Body of pancreas (tissue), 4 donors: ENCODE measurements at regions not wholly inside any gene's neighbourhood (a gene's known extent, or its start where the extent isn't known, plus 50 kb on each side); places are given as distances from the start of the nearest gene placed in this dataset.

Experiments used
- ATAC-seq: fragments of 150-250 bp; one replicate; pipeline ENCODE4 v1.9.1; 2016
- DNase-seq, 4 donors: peaks; one replicate each; pipeline ENCODE4 v3.0.0-alpha.2; 2019
- H3K27ac ChIP-seq, 4 donors: fragments of 200-600 bp; sonication (generic); 1 replicate in 3 of 4; 2 replicates in 1 of 4; pipeline versions ENCODE4 v1.5.1 to v1.6.1; 2016 to 2019; ENCODE audit warnings: mild to moderate bottlenecking in 1 of 4, mixed read lengths in 1 of 4, moderate library complexity in 1 of 4
- H3K27me3 ChIP-seq, 2 donors: fragments of 200-600 bp; sonication (generic); one replicate each; pipeline ENCODE4 v1.6.0; 2016; ENCODE audit warnings: mild to moderate bottlenecking in 1 of 2
- H3K36me3 ChIP-seq, 2 donors: fragments of 200-600 bp; sonication (generic); replicated peaks in 1 of 2; 2 replicates each; pipeline ENCODE4 v1.5.1; 2016; ENCODE audit warnings: low read depth in 2 of 2; ENCODE audit not compliant: insufficient read depth in 1 of 2
- H3K4me1 ChIP-seq: fragments of 200-600 bp; sonication (generic); one replicate; pipeline ENCODE4 v1.6.0; 2016
- H3K4me3 ChIP-seq, 2 donors: fragments of 200-600 bp; sonication (generic); 1 replicate in 1 of 2; 2 replicates in 1 of 2; pipeline ENCODE4 v1.5.1; 2016 to 2019
- H3K9me3 ChIP-seq, 3 donors: fragments of 200-600 bp; sonication (generic); 1 replicate in 2 of 3; 2 replicates in 1 of 3; pipeline ENCODE4 v1.5.1; 2016
- POLR2A ChIP-seq, 3 donors: fragments of 450-650 bp; IDR thresholded peaks; one replicate each; pipeline ENCODE4 v1.6.1; 2016; ENCODE audit warnings: antibody characterized with exemption in 3 of 3, mild to moderate bottlenecking in 2 of 3
- WGBS, 2 donors: methylation state at CpG; one replicate each; pipeline ENCODE4 v1.1.5; 2017; 5-methylcytosine and 5-hydroxymethylcytosine counted together
- intact Hi-C: fragments of 100-400 bp; cut with DNase I; formaldehyde crosslinking; loops from one replicate; pipeline ENCODE4 v1.15.1; 2023
- TF ChIP-seq, protein P1 (sequence below), 7 experiments: fragments of 450-650 bp in 4 of 7; fragments of 200-600 bp in 3 of 7; sonication (generic) in 3 of 7; IDR thresholded peaks; one replicate each; pipeline ENCODE4 v1.5.1; 2016 to 2019; ENCODE audit warnings: antibody characterized with exemption in 7 of 7

DNA sequence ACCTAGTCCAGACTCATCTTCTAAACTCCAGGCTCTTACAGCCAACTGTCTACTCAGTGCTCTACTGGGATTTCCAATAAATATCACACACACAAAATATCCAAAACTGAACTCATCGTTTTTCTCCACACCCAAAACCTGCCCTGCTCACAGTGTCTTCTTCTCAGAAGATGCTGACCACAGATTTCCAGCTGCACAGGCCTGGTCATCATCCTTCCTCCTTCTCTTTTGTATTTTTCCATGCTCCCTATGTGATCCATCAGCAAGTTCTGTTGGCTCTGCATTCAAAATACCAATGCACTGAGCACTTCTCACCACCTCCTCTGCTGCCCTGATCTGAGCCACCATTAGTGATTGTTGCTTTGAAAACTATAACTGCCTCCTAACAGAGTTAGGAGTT, 159.5 kb upstream of the KAZN start:
- Histone ChIP-seq H3K4me3 (no peak overlapping the region), H3K9me3 (no peaks in the 10 kb centered on the region), H3K4me1 (no peaks in the 10 kb centered on the region), H3K36me3 (no peaks in the 10 kb centered on the region), H3K27me3 (no peaks in the 10 kb centered on the region), H3K27ac (no peak overlapping the region)
- TF ChIP-seq, protein P1, sequence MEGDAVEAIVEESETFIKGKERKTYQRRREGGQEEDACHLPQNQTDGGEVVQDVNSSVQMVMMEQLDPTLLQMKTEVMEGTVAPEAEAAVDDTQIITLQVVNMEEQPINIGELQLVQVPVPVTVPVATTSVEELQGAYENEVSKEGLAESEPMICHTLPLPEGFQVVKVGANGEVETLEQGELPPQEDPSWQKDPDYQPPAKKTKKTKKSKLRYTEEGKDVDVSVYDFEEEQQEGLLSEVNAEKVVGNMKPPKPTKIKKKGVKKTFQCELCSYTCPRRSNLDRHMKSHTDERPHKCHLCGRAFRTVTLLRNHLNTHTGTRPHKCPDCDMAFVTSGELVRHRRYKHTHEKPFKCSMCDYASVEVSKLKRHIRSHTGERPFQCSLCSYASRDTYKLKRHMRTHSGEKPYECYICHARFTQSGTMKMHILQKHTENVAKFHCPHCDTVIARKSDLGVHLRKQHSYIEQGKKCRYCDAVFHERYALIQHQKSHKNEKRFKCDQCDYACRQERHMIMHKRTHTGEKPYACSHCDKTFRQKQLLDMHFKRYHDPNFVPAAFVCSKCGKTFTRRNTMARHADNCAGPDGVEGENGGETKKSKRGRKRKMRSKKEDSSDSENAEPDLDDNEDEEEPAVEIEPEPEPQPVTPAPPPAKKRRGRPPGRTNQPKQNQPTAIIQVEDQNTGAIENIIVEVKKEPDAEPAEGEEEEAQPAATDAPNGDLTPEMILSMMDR (IDR thresholded peaks at IDR 0.05): no peak
- TF ChIP-seq POLR2A (IDR thresholded peaks at IDR 0.05): no peak
- WGBS, 2 donors: 62 to 64% methylated on average over 1 of the region's 1 CpG
- DNase-seq (no peak), ATAC-seq (no peak)
- intact Hi-C loops: no loop called here

DNA sequence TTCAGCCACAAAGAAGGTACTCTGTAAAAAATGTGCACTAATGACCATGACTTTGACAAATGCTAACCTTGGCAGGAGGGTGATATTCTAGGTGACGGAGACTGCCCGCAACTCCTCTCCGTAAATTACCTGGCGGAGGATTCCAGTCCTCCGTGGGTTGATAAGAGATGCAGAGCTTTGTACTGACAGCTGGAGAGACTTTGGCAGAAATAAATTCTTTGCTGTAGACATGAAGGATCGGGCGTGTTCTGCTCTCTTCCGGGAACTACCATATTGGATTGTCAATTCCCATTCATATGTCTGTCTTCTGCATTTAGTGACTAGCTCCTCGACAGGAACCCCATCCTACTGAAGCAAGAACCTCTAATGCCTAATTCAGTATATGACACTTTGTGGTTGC, 158.3 kb upstream of the KAZN start:
- 80 to 81% methylated on average over 9 of the region's 9 CpGs for WGBS, 2 donors
- ATAC-seq (no peak), DNase-seq (no peak)
- no peak for TF ChIP-seq POLR2A (IDR thresholded peaks at IDR 0.05)
- no peaks in the 10 kb centered on the region for H3K27me3 ChIP-seq
- intact Hi-C loops: no loop called here
- no peaks in the 10 kb centered on the region for H3K9me3 ChIP-seq
- H3K27ac ChIP-seq: no peak overlapping the region
- H3K4me3 ChIP-seq: no peak overlapping the region
- no peaks in the 10 kb centered on the region for H3K4me1 ChIP-seq
- H3K36me3 ChIP-seq: no peaks in the 10 kb centered on the region

DNA sequence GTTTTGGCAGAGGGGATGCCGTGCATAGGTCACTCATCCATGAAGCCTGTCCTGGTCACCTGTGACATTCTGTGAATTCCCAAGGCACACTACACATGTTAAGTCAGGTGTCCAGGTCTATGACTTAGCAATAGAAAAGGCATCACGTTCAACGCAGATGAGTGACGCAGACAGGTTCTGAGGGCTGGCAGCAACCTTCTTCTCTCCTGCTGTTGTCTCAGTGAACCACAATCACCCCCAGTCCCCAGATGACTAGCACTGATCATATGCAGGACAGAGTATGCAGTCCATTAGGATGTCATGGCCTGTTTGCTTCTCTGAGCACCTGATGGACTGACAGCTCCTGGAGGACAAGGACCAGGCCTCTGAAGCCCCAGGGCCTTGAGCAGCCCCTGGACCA, 157.8 kb upstream of the KAZN start:
- TF ChIP-seq, protein P1 (IDR thresholded peaks at IDR 0.05): no peak
- TF ChIP-seq POLR2A (IDR thresholded peaks at IDR 0.05): no peak
- 71 to 82% methylated on average over 4 of the region's 4 CpGs for WGBS, 2 donors
- Histone ChIP-seq H3K36me3 (no peaks in the 10 kb centered on the region), H3K27me3 (no peaks in the 10 kb centered on the region), H3K4me1 (no peaks in the 10 kb centered on the region), H3K4me3 (no peak overlapping the region), H3K27ac (no peak overlapping the region), H3K9me3 (no peaks in the 10 kb centered on the region)
- intact Hi-C loops: no loop called here
- DNase-seq (no peak), ATAC-seq (no peak)

DNA sequence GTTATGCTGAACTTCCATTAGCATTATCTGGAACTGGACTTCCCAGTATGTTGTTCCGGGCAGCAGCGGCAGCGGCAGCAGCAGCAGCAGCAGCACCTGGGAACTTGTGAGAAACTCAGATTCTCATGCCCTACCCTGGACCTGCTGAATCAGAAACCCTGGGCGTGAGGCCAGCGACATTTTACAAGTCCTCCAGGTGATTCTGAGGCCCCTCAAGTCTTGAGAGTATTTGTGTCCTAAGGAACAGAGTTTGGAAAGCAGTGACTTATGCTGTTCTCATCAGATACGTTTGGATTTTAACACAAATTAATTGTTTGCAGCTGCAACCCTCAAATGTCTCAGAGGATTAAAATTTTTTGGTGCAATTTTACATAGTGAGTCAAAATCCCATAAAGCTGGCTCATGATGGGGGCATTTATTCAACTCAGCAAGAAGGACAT, 157.2 kb upstream of the KAZN start:
- Histone ChIP-seq H3K4me3 (no peak overlapping the region), H3K4me1 (no peaks in the 10 kb centered on the region), H3K27ac (no peak overlapping the region), H3K27me3 (no peaks in the 10 kb centered on the region), H3K9me3 (no peaks in the 10 kb centered on the region), H3K36me3 (no peaks in the 10 kb centered on the region)
- WGBS, 2 donors: 79 to 80% methylated on average over 6 of the region's 6 CpGs
- ATAC-seq (no peak), DNase-seq (no peak)
- intact Hi-C loops: no loop called here
- TF ChIP-seq POLR2A (IDR thresholded peaks at IDR 0.05): no peak
- TF ChIP-seq, protein P1 (IDR thresholded peaks at IDR 0.05): no peak

DNA sequence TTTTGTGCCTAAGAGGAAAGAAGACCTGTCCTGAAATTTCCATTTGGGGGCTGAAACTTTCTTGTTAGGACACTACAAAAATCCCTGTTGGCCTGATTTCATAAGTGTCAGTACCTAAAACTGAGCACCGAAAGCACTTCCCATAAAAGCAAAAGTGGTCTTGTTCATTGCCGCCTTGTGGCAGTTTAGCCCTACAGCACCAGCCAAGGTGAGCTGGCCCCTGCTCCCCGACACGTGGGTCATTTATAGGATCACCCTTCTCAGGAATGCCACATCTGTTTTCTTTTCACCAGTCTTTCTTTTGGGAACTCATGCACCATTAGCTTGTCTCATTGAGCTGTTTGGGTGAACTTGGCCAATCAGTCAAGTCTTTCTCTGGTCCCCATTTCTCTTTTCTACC, 155.8 kb upstream of the KAZN start:
- no peak overlapping the region for H3K4me3 ChIP-seq
- no peak overlapping the region for H3K27ac ChIP-seq
- TF ChIP-seq, protein P1 (IDR thresholded peaks at IDR 0.05): no peak
- no peak for TF ChIP-seq POLR2A (IDR thresholded peaks at IDR 0.05)
- no peaks in the 10 kb centered on the region for H3K9me3 ChIP-seq
- WGBS, 2 donors: 70 to 79% methylated on average over 4 of the region's 4 CpGs
- H3K27me3 ChIP-seq: no peaks in the 10 kb centered on the region
- no peak for DNase-seq
- ATAC-seq: no peak
- no peaks in the 10 kb centered on the region for H3K4me1 ChIP-seq
- intact Hi-C loops: no loop called here
- no peaks in the 10 kb centered on the region for H3K36me3 ChIP-seq
